ENCODE measurements at regions not wholly inside any gene's neighbourhood (a gene's known extent, or its start where the extent isn't known, plus 50 kb on each side); places are given as distances from the start of the nearest gene placed in this dataset.

- TF ChIP-seq CTCF (IDR thresholded peaks at IDR 0.05) (no peak), POLR2A (IDR thresholded peaks at IDR 0.05) (no peak)
Observed at GRCh38 chr7:46522354-46522906, 601.4 kb upstream of the IGFBP3 start.
